Keratinocyte (primary cell): ENCODE measurements at regions not wholly inside any gene's neighbourhood (a gene's known extent, or its start where the extent isn't known, plus 50 kb on each side); places are given as distances from the start of the nearest gene placed in this dataset.
"Not testable (repeated sequence)": the region's sequence is repeated elsewhere in the genome, so short reads cannot be mapped to it uniquely, and the experiment has no call there.

Experiments
- EZH2 ChIP-seq: IDR thresholded peaks from one replicate; pipeline ENCODE4 v1.6.1; 2012; ENCODE audit warnings: inconsistent platforms, mild to moderate bottlenecking, low read length, moderate library complexity
- TF ChIP-seq, protein P1 (sequence below), 3 experiments: IDR thresholded peaks in 1 of 3; conservative IDR thresholded peaks in 1 of 3; optimal IDR thresholded peaks in 1 of 3; 2 replicates in 2 of 3; 3 replicates in 1 of 3; pipeline versions ENCODE3 to v1.5.1; 2011; ENCODE audit warnings: low read length in 3 of 3, mild to moderate bottlenecking in 3 of 3, moderate library complexity in 2 of 3, control low read depth in 1 of 3, inconsistent platforms in 1 of 3; ENCODE audit not compliant: insufficient read depth in 2 of 3; ENCODE audit errors: extremely low read depth in 1 of 3

DNA sequence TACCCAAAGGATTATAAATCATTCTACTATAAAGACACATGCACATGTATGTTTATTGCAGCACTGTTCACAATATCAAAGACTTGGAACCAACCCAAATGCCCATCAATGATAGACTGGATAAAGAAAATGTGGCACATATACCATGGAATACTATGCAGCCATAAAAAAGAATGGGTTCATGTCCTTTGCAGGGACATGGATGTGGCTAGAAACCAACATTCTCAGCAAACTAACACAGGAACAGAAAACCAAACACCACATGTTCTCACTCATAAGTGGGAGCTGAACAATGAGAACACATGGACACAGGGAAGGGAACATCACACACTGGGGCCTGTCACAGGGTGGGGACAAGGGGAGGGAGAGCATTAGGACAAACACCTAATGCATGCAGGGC, 145.9 kb upstream of the RFC3 start:
- TF ChIP-seq, protein P1, sequence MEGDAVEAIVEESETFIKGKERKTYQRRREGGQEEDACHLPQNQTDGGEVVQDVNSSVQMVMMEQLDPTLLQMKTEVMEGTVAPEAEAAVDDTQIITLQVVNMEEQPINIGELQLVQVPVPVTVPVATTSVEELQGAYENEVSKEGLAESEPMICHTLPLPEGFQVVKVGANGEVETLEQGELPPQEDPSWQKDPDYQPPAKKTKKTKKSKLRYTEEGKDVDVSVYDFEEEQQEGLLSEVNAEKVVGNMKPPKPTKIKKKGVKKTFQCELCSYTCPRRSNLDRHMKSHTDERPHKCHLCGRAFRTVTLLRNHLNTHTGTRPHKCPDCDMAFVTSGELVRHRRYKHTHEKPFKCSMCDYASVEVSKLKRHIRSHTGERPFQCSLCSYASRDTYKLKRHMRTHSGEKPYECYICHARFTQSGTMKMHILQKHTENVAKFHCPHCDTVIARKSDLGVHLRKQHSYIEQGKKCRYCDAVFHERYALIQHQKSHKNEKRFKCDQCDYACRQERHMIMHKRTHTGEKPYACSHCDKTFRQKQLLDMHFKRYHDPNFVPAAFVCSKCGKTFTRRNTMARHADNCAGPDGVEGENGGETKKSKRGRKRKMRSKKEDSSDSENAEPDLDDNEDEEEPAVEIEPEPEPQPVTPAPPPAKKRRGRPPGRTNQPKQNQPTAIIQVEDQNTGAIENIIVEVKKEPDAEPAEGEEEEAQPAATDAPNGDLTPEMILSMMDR (optimal IDR thresholded peaks at IDR 0.05 in 1 of 3, IDR thresholded peaks at IDR 0.05 in 1 of 3, conservative IDR thresholded peaks at IDR 0.05 in 1 of 3; ENCODE audit: extremely low read depth in 1 of 3, insufficient read depth in 2 of 3, low read length in 3 of 3), result not testable (repeated sequence)
- not testable (repeated sequence) for TF ChIP-seq EZH2
